HS-5 (cell line): ENCODE measurements at regions not wholly inside any gene's neighbourhood (a gene's known extent, or its start where the extent isn't known, plus 50 kb on each side); places are given as distances from the start of the nearest gene placed in this dataset.
"Not testable (repeated sequence)": the region's sequence is repeated elsewhere in the genome, so short reads cannot be mapped to it uniquely, and the experiment has no call there.

Experiments used
- DNase-seq: peaks from one replicate; pipeline ENCODE4 v3.0.0-alpha.2; 2012; ENCODE audit warnings: low read depth

GRCh38 chr12:54105809-54106208, 52.2 kb downstream of the HOXC4 start:
- not testable (repeated sequence) for DNase-seq

GRCh38 chr12:54106252-54106651, 52.6 kb downstream of the HOXC4 start:
- not testable (repeated sequence) for DNase-seq

- DNase-seq: not testable (repeated sequence)
Observed at GRCh38 chr12:54106803-54107579, 53.4 kb downstream of the HOXC4 start.

GRCh38 chr12:54112336-54112735, 58.7 kb downstream of the HOXC4 start:
- DNase-seq: not testable (repeated sequence)

- not testable (repeated sequence) for DNase-seq
Observed at GRCh38 chr12:54116055-54116454, 62.4 kb downstream of the HOXC4 start.

GRCh38 chr12:54117392-54117791, 63.8 kb downstream of the HOXC4 start:
- not testable (repeated sequence) for DNase-seq

- not testable (repeated sequence) for DNase-seq
Observed at GRCh38 chr12:54119082-54119481, 65.4 kb downstream of the HOXC4 start.

- DNase-seq: not testable (repeated sequence)
Observed at GRCh38 chr12:54123981-54124380, 64.8 kb downstream of the SMUG1 start.

- DNase-seq: not testable (repeated sequence)
Observed at GRCh38 chr12:54125708-54126028, 63.1 kb downstream of the SMUG1 start.

- DNase-seq: peak; percentile 29
Observed at GRCh38 chr12:54126029-54126695, 62.6 kb downstream of the SMUG1 start.

GRCh38 chr12:54126696-54127537, 61.9 kb downstream of the SMUG1 start:
- DNase-seq: peak; percentile 20

- no peak for DNase-seq
Observed at GRCh38 chr12:54127538-54128259, 61.1 kb downstream of the SMUG1 start.

- DNase-seq: no peak
Observed at GRCh38 chr12:54128416-54128815, 60.4 kb downstream of the SMUG1 start.

- no peak for DNase-seq
Observed at GRCh38 chr12:54129028-54129903, 59.5 kb downstream of the SMUG1 start.
